Tibial nerve (tissue), 4 donors: ENCODE measurements at regions not wholly inside any gene's neighbourhood (a gene's known extent, or its start where the extent isn't known, plus 50 kb on each side); places are given as distances from the start of the nearest gene placed in this dataset.

ENCODE experiments used
- EP300 ChIP-seq, 2 donors: sonication (generic); formaldehyde crosslinking; IDR thresholded peaks; one replicate each; pipeline ENCODE4 v1.6.1; 2017; ENCODE audit warnings: antibody characterized with exemption in 2 of 2, mild to moderate bottlenecking in 1 of 2
- POLR2A ChIP-seq, 2 donors: fragments of 450-650 bp; IDR thresholded peaks; one replicate each; pipeline ENCODE4 v1.6.1; 2017; ENCODE audit warnings: antibody characterized with exemption in 2 of 2, mild to moderate bottlenecking in 2 of 2, moderate library complexity in 2 of 2
- TF ChIP-seq, protein P1 (sequence below), 5 experiments: fragments of 200-600 bp in 3 of 5; fragments of 450-650 bp in 2 of 5; sonication (generic) in 3 of 5; IDR thresholded peaks; one replicate each; pipeline ENCODE4 v1.5.1; 2016 to 2019; ENCODE audit warnings: antibody characterized with exemption in 5 of 5, mild to moderate bottlenecking in 3 of 5, moderate library complexity in 2 of 5

DNA sequence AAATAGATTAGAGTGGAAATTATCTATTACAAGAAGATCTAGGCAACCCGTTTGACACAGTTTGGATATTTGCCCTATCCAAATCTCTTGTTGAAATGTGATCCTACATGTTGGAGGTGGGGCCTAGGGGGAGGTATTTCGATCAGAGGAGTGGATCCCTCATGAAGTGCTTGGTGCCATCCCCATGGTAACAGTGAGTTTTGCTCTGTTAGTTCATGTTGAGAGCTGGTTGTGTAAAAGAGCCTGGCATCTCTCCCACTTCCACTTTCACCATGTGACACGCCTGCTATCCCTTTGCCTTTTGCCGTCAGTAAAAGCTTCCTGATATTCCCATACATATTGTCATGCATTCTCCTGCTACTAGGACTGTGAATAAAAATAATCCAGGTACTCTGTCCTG lies 66.4 kb upstream of the FLRT2 start:
- TF ChIP-seq, protein P1, sequence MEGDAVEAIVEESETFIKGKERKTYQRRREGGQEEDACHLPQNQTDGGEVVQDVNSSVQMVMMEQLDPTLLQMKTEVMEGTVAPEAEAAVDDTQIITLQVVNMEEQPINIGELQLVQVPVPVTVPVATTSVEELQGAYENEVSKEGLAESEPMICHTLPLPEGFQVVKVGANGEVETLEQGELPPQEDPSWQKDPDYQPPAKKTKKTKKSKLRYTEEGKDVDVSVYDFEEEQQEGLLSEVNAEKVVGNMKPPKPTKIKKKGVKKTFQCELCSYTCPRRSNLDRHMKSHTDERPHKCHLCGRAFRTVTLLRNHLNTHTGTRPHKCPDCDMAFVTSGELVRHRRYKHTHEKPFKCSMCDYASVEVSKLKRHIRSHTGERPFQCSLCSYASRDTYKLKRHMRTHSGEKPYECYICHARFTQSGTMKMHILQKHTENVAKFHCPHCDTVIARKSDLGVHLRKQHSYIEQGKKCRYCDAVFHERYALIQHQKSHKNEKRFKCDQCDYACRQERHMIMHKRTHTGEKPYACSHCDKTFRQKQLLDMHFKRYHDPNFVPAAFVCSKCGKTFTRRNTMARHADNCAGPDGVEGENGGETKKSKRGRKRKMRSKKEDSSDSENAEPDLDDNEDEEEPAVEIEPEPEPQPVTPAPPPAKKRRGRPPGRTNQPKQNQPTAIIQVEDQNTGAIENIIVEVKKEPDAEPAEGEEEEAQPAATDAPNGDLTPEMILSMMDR (IDR thresholded peaks at IDR 0.05) = no peak
- TF ChIP-seq POLR2A (IDR thresholded peaks at IDR 0.05) (no peak), EP300 (IDR thresholded peaks at IDR 0.05) (no peak)
